Right cardiac atrium (tissue), 5 donors: ENCODE measurements at regions not wholly inside any gene's neighbourhood (a gene's known extent, or its start where the extent isn't known, plus 50 kb on each side); places are given as distances from the start of the nearest gene placed in this dataset.
"Not testable (repeated sequence)": the region's sequence is repeated elsewhere in the genome, so short reads cannot be mapped to it uniquely, and the experiment has no call there.

ENCODE experiments used
- ATAC-seq, 2 donors: fragments of 200-7000 bp; cut with Tn5 transposase; one replicate each; pipeline versions ENCODE4 v1.8.0 to v1.9.1; 2020; ENCODE audit warnings: moderate library complexity in 2 of 2, mild to moderate bottlenecking in 1 of 2
- DNase-seq, 3 donors: peaks; one replicate each; pipeline ENCODE4 v3.0.0-alpha.2; 2020
- H3K27ac ChIP-seq: one replicate; pipeline ENCODE4 v1.5.1; 2013; ENCODE audit warnings: mild to moderate bottlenecking, low read length, control low read depth, moderate library complexity
- H3K27me3 ChIP-seq: one replicate; pipeline ENCODE4 v1.6.1; 2013; ENCODE audit not compliant: control insufficient read depth, insufficient read depth
- H3K4me1 ChIP-seq: one replicate; pipeline ENCODE4 v1.6.1; 2013; ENCODE audit warnings: low read length; ENCODE audit not compliant: control insufficient read depth, insufficient read depth
- H3K4me3 ChIP-seq: one replicate; pipeline ENCODE4 v1.5.1; 2013; ENCODE audit warnings: low read length, control low read depth
- H3K9me3 ChIP-seq: one replicate; pipeline ENCODE4 v1.6.1; 2013; ENCODE audit warnings: low read length; ENCODE audit not compliant: control insufficient read depth
- WGBS: extraction: QIAGEN DNeasy Blood & Tissue Kit; methylation state at CpG from one replicate; pipeline ENCODE4 v1.1.7; 2013; 5-methylcytosine and 5-hydroxymethylcytosine counted together
- intact Hi-C, 4 donors: fragments of 100-400 bp; cut with DNase I; formaldehyde crosslinking; loops; one replicate each; pipeline versions ENCODE4 v1.11.0 to v1.14.0; 2022 to 2023
- donor health status: healthy with polysubstance abuse.
- donor health status: DM: no; HTN: yes; CAD: no.
- donor health status: DM: no; HTN: no; CAD: no.
- donor health status: DM: no; HTN: yes; CAD: no; lungs with severe emphysema.
- donor health status: DM: yes; HTN: yes; CAD: no.

GRCh38 chr15:69919816-69920215, 177.9 kb downstream of the TLE3 start:
- DNase-seq (no peak), ATAC-seq (no peak)
- Histone ChIP-seq H3K27me3 (no peaks in the 10 kb centered on the region), H3K4me3 (no peak overlapping the region), H3K4me1 (no peaks in the 10 kb centered on the region), H3K27ac (no peak overlapping the region), H3K9me3 (peaks cover 2% of the 10 kb centered on the region)
- 66% methylated on average over 5 of the region's 5 CpGs for WGBS
- intact Hi-C loops, result no loop called here

- WGBS, result 62% methylated on average over 2 of the region's 2 CpGs
- DNase-seq (no peak), ATAC-seq (no peak)
- H3K27ac ChIP-seq, result no peak overlapping the region
- no peaks in the 10 kb centered on the region for H3K27me3 ChIP-seq
- H3K9me3 ChIP-seq, result peaks cover 5% of the 10 kb centered on the region
- H3K4me3 ChIP-seq, result no peak overlapping the region
- intact Hi-C loops, result no loop called here
- no peaks in the 10 kb centered on the region for H3K4me1 ChIP-seq
Observed at GRCh38 chr15:69920221-69920620, 177.5 kb downstream of the TLE3 start.

GRCh38 chr15:69921626-69922619, 175.8 kb downstream of the TLE3 start:
- no peaks in the 10 kb centered on the region for H3K27me3 ChIP-seq
- no peak overlapping the region for H3K27ac ChIP-seq
- peaks cover 5% of the 10 kb centered on the region for H3K9me3 ChIP-seq
- DNase-seq (no peak), ATAC-seq (no peak)
- intact Hi-C loops, result no loop called here
- 77% methylated on average over 7 of the region's 7 CpGs for WGBS
- no peak overlapping the region for H3K4me3 ChIP-seq
- H3K4me1 ChIP-seq, result no peaks in the 10 kb centered on the region

GRCh38 chr15:69924531-69924930, 173.2 kb downstream of the TLE3 start:
- no peaks in the 10 kb centered on the region for H3K4me1 ChIP-seq
- WGBS, result 79% methylated on average over 1 of the region's 1 CpG
- H3K27ac ChIP-seq, result no peak overlapping the region
- DNase-seq (no peak), ATAC-seq (no peak)
- H3K4me3 ChIP-seq, result no peak overlapping the region
- H3K27me3 ChIP-seq, result no peaks in the 10 kb centered on the region
- intact Hi-C loops, result no loop called here
- H3K9me3 ChIP-seq, result peaks cover 5% of the 10 kb centered on the region

GRCh38 chr15:69926006-69926405, 171.7 kb downstream of the TLE3 start:
- WGBS, result 66% methylated on average over 1 of the region's 1 CpG
- ATAC-seq (no peak), DNase-seq (no peak)
- peaks cover 5% of the 10 kb centered on the region for H3K9me3 ChIP-seq
- H3K27ac ChIP-seq, result no peak overlapping the region
- no peaks in the 10 kb centered on the region for H3K4me1 ChIP-seq
- no peaks in the 10 kb centered on the region for H3K27me3 ChIP-seq
- intact Hi-C loops, result no loop called here
- no peak overlapping the region for H3K4me3 ChIP-seq

- ATAC-seq, result no peak
Observed at GRCh38 chr15:69926721-69927120, 171.0 kb downstream of the TLE3 start.

GRCh38 chr15:69928890-69929289, 168.8 kb downstream of the TLE3 start:
- ATAC-seq, H3K9me3 ChIP-seq, H3K27ac ChIP-seq, intact Hi-C loops, H3K4me1 ChIP-seq, H3K4me3 ChIP-seq, H3K27me3 ChIP-seq, DNase-seq: not testable (repeated sequence)
- WGBS, result 90% methylated on average over 2 of the region's 2 CpGs

More at GRCh38 chr15:69926721-69927120, 171.0 kb downstream of the TLE3 start:
- DNase-seq, result no peak
- intact Hi-C loops, result no loop called here
- H3K27ac ChIP-seq, result no peak overlapping the region
- 98% methylated on average over 1 of the region's 1 CpG for WGBS
- no peak overlapping the region for H3K4me3 ChIP-seq
- no peaks in the 10 kb centered on the region for H3K4me1 ChIP-seq
- peaks cover 2% of the 10 kb centered on the region for H3K9me3 ChIP-seq
- H3K27me3 ChIP-seq, result no peaks in the 10 kb centered on the region

- Histone ChIP-seq H3K4me3 (no peak overlapping the region), H3K27me3 (no peaks in the 10 kb centered on the region), H3K4me1 (no peaks in the 10 kb centered on the region), H3K9me3 (peaks cover 6% of the 10 kb centered on the region), H3K27ac (no peak overlapping the region)
- 89% methylated on average over 10 of the region's 10 CpGs for WGBS
- intact Hi-C loops, result no loop called here
- DNase-seq (no peak), ATAC-seq (no peak)
Observed at GRCh38 chr15:69929905-69930630, 167.6 kb downstream of the TLE3 start.

GRCh38 chr15:69930754-69931153, 167.0 kb downstream of the TLE3 start:
- no peaks in the 10 kb centered on the region for H3K4me1 ChIP-seq
- intact Hi-C loops, result no loop called here
- 59% methylated on average over 5 of the region's 5 CpGs for WGBS
- H3K27me3 ChIP-seq, result no peaks in the 10 kb centered on the region
- no peak overlapping the region for H3K4me3 ChIP-seq
- peak in 1 of 2 donors; percentile 37 for ATAC-seq
- no peak for DNase-seq
- peak overlapping the region; percentile 60 for H3K27ac ChIP-seq
- peaks cover 4% of the 10 kb centered on the region for H3K9me3 ChIP-seq

- DNase-seq (no peak), ATAC-seq (peak; percentile 76 to 88)
- 66% methylated on average over 5 of the region's 5 CpGs for WGBS
- intact Hi-C loops, result no loop called here
- H3K4me1 ChIP-seq, result no peaks in the 10 kb centered on the region
- no peak overlapping the region for H3K4me3 ChIP-seq
- no peaks in the 10 kb centered on the region for H3K27me3 ChIP-seq
- H3K27ac ChIP-seq, result peak overlapping the region; percentile 60
- H3K9me3 ChIP-seq, result peaks cover 4% of the 10 kb centered on the region
Observed at GRCh38 chr15:69931156-69931555, 166.6 kb downstream of the TLE3 start.

- Histone ChIP-seq H3K4me1 (no peaks in the 10 kb centered on the region), H3K27ac (no peak overlapping the region), H3K9me3 (peaks cover 4% of the 10 kb centered on the region), H3K27me3 (no peaks in the 10 kb centered on the region), H3K4me3 (no peak overlapping the region)
- intact Hi-C loops, result no loop called here
- DNase-seq (no peak), ATAC-seq (no peak)
- WGBS, result 88% methylated on average over 4 of the region's 4 CpGs
Observed at GRCh38 chr15:69934607-69935006, 163.1 kb downstream of the TLE3 start.
